Uterus (tissue), 2 donors: ENCODE measurements at regions not wholly inside any gene's neighbourhood (a gene's known extent, or its start where the extent isn't known, plus 50 kb on each side); places are given as distances from the start of the nearest gene placed in this dataset.

Experiments
- POLR2A ChIP-seq, 2 donors: fragments of 450-650 bp; IDR thresholded peaks; one replicate each; pipeline ENCODE4 v1.6.1; 2016; ENCODE audit warnings: antibody characterized with exemption in 2 of 2, mild to moderate bottlenecking in 1 of 2, moderate library complexity in 1 of 2
- TF ChIP-seq, protein P1 (sequence below), 4 experiments: fragments of 200-600 bp in 2 of 4; fragments of 450-650 bp in 2 of 4; sonication (generic) in 2 of 4; IDR thresholded peaks; one replicate each; pipeline ENCODE4 v1.5.1; 2016 to 2019; ENCODE audit warnings: antibody characterized with exemption in 4 of 4, mild to moderate bottlenecking in 2 of 4, moderate library complexity in 1 of 4

DNA sequence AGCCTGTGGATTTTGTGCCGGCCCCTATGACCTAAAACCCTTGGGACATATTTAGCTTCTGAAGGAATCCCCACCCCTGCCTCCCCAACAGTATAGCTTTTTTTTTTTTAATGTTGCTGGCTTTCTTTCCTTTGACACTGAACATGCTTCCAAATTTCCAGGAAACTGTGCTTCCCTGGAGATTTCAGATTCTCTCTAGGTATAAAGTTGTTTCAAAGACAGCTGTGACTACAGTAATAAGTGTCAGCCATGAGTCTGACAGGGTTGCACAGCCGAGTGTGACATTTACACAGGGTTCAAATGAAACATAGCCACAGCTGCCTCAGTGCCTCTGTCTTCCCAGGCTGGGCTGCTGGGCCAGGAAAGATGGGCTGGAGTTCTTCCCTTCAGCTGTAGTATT, 466.6 kb upstream of the COBL start:
- TF ChIP-seq, protein P1, sequence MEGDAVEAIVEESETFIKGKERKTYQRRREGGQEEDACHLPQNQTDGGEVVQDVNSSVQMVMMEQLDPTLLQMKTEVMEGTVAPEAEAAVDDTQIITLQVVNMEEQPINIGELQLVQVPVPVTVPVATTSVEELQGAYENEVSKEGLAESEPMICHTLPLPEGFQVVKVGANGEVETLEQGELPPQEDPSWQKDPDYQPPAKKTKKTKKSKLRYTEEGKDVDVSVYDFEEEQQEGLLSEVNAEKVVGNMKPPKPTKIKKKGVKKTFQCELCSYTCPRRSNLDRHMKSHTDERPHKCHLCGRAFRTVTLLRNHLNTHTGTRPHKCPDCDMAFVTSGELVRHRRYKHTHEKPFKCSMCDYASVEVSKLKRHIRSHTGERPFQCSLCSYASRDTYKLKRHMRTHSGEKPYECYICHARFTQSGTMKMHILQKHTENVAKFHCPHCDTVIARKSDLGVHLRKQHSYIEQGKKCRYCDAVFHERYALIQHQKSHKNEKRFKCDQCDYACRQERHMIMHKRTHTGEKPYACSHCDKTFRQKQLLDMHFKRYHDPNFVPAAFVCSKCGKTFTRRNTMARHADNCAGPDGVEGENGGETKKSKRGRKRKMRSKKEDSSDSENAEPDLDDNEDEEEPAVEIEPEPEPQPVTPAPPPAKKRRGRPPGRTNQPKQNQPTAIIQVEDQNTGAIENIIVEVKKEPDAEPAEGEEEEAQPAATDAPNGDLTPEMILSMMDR (IDR thresholded peaks at IDR 0.05) = no peak
- TF ChIP-seq POLR2A (IDR thresholded peaks at IDR 0.05) = no peak
